ENCODE measurements at regions not wholly inside any gene's neighbourhood (a gene's known extent, or its start where the extent isn't known, plus 50 kb on each side); places are given as distances from the start of the nearest gene placed in this dataset.
A peak's percentile ranks its signal among the peaks of the same experiment; 100 is the strongest.
"Not testable (repeated sequence)": the region's sequence is repeated elsewhere in the genome, so short reads cannot be mapped to it uniquely, and the experiment has no call there.

DNA sequence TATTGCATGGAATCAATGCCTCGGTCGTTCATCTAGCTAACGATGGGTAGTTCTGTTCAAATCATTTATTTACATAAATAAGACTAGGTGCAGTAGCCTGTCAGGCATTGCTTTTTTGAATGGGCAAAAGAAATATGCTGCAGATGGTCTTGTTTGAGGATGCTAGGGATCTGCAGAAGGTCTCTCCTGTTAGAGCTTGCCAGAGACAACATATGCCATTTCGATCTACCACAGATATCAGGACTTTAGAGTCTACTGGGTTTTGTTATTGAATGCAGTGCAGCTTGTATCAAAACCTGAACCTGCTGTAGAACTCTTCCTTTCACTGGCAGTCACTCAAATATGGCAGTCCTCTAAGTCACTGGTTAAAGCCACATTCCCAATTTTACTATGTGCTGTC is 381.1 kb upstream of the CDH10 start:
- no peak for DNase-seq (ENCODE audit: low read depth)

DNA sequence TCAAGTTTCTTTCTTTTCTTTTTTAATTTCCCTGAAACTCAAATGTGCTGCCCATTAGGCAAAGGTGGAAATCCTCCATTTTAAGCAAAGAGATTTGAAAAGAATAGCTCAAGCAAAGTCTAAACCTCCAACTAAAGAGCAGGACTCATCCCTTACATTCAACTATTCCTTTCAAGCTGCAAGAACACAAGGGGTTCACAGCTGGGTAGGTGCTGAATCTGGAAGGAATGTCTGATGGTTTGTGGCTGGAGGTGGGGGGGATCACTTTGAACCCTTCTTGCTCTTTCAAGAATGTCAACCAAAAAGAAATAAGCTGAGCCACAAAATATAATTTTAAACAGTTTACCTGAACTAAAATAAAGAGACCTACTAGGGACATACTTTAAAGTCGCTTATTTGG is 375.7 kb upstream of the CDH10 start:
- DNase-seq (ENCODE audit: low read depth), result no peak

DNA sequence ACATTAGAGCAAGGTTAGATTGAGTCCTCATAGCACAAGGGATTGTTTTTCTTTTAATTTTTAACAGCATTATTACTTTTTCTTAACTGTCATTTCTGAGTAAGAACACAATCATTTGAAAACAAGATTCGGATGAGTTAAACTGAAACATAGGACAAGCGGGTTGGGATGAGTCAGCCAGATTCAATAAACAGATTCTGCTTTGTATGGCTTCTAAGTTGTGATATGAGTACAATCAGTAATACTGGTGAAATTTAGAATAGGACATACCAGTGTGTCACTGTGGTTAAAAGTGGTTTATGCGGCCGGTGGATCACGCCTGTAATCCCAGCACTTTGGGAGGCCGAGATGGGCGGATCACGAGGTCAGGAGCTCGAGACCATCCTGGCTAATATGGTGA is 364.3 kb upstream of the CDH10 start:
- no peak for DNase-seq (ENCODE audit: low read depth)

DNA sequence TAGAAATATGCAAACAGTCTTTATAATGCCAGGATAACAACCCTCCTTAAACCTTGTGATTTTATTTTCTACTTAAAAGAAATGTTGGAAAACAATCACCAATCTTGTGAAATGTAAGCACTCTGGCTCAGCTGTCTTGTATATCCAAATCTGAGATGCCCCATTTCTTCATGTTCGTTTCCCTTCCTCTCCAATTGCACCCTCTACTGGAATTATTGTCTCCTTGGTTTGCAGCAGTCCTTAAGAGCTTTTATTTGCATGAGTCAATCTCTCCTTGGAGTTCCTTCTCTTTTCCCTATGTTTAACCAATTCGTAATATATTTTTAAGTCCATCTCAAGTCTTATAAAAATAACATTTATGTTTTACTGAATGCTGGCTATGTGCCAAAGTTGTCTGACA is 362.0 kb upstream of the CDH10 start:
- peak; percentile 38 for DNase-seq (ENCODE audit: low read depth)

DNA sequence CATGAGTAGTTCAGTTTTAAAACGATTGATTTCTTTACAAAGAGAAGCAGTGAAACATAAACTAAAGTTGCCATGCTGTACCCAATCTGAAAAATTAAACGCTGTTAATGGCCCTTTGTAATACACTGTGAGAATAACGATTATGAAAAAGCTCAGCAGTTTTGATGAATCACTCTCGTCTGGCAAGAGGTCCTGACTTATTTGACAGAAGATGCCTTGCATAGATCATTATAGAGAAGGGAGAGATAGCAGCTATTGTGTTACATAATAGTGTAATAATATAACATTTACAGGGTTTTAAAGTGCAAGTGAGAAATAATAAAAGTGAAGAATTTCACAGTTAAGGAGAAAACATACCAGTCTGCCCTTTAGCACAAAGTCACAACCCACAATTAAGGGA is 361.5 kb upstream of the CDH10 start:
- DNase-seq (ENCODE audit: low read depth), result no peak

DNA sequence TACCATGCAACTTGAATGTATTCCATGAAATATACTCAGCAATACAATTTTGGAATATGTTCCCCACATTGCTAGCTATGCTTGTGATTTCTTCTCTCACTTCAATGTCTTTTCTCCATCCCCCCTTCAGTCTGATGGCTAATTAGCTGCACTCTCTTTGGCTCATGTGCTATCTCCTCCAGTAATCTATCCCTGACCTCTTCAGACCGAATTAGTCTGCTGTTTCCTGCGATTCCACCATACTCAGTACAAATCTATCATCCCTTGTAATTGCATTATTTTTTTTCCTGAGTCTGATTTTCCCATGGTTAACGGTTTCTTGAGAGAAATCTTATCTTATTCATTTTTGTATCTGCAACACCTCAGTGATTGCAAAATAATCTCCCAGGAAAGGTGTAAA is 360.7 kb upstream of the CDH10 start:
- no peak for DNase-seq (ENCODE audit: low read depth)

DNA sequence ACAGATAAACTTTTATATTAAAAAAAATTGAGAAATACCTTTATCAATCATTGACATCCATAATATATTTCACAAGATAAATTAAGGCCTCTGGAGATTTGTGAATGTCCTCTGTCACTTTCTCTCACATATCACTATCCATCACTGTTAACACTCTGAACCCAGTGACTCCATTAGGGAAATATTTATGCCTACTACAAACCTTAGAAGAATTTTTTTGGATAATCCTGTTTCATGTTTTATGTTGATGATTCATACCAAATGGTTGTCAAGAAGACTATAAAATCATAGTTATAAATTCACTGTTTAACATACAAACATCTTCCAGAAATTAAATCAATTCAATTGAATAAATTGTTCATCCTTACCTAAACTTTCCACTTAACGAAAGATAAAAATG is 357.6 kb upstream of the CDH10 start:
- DNase-seq (ENCODE audit: low read depth), result no peak

DNA sequence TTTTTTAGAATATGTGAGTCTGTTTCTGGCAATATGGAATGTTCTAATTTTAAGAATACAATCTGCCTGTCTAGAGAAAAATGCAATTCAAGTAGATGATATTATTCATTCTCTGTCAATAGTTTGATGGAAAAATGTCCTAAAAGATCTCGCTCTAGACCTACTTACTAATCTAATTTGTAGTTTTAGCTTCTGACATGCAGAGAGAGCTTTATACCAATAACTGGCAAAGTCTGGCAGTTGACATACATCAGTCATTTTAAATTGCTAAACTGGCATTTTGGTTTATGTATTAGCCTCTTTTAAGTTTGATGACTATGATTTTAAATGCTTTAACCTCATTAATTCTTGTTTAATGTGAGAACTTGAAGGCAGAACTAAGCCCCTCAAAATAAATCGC is 355.0 kb upstream of the CDH10 start:
- DNase-seq (ENCODE audit: low read depth), result no peak

DNA sequence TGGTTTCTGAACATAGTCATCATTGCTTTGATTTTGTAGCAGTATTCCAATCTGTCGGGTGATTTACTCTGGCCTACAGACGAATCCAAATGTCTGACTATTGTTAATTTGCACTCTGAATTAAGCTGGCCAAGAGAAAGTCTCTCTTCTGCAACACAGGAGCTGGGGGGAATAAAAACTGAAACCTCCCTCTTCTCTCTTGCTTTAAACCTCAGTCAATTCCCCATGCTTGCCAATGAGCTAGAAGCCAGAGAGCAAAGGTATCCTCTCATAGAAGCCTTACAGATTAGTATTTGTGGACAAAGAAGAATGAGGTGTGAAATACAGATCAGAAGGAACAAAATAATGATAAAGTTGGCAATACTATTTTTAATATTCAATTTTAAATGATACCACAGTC is 353.9 kb upstream of the CDH10 start:
- DNase-seq (ENCODE audit: low read depth), result no peak

DNA sequence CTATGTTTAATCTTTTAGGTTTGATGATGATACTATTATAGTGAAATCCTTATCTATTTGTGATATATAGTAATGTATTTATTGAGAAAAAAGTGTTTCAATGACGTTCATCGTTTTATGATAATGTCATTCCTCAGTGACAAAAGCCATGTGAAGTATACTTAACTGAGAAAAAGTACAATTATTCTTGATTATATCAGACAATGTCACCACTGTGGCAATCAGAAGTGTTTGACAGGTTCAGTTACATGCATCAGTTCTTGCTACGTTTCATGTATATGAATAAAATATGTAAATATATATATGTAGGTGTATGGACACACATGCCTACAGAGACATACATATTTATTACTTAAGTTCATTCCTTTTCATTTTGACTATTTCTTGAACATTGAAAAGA is 341.5 kb upstream of the CDH10 start:
- no peak for DNase-seq (ENCODE audit: low read depth)

DNA sequence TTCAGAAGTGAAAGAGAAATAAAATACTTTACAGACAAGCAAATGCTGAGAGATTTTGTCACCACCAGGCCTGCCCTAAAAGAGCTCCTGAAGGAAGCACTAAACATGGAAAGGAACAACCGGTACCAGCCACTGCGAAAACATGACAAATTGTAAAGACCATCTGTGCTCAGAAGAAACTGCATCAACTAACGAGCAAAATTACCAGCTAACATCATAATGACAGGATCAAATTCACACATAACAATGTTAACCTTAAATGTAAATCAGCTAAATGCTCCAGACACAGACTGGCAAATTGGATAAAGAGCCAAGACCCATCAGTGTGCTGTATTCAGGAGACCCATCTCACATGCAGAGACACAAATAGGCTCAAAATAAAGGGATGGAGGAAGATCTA is 333.8 kb upstream of the CDH10 start:
- DNase-seq (ENCODE audit: low read depth), result not testable (repeated sequence)

DNA sequence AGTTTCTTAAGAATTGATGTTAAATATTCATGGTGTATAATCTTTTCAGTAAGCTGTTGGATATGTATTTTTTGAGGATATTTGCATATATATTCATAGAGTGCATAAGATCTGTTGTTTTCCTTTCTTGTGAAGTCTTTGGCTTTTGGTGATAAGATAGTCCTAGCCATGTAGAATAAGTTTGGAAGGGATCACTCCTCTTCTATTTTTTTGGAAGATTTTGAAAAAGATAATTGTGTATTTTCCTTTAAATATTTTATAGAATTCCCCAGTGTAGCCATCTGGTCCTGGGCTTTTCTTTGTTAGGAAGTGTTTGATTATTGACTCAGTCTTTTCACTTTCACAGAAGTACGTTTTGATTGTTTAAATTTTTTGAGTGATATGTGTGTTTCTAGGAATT is 318.8 kb upstream of the CDH10 start:
- DNase-seq (ENCODE audit: low read depth), result no peak

DNA sequence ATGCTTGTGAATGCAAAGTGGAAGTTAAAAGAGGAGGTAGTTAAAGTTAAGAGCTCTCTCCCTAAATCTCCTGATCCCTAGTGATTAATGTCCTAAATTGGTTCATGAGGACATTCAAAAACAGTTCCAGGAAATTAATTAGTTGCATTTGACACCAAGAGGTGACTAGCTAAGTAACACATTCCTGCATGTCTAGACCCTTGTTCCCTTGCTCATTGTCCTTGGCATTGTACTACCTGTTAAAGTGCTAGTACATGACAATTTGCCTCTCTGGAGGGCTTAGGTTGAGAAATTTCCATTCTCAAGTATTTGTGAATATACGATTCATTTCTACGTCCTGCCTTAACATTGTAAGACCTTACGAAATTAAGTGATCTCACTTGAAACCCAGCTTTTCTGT is 278.6 kb upstream of the CDH10 start:
- DNase-seq (ENCODE audit: low read depth), result no peak

DNA sequence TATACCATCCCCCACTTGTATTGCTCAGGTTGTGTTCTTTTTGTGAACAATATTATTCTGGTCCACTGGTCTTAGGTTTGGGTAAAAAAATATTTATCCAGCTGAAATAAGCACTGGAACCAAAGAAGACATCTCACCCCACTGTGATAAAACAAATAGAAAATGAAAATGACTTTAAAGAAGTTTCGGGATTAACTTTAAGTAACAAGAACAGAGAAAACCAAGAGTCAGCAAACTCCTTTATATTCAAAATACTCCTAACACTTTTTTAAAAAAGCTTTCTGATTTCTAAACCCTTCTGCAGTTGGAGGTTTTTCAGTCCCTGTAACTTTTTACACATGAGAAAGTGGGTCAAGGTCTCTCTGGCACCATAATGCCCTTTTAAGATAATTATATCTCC is 273.9 kb upstream of the CDH10 start:
- no peak for DNase-seq (ENCODE audit: low read depth)

DNA sequence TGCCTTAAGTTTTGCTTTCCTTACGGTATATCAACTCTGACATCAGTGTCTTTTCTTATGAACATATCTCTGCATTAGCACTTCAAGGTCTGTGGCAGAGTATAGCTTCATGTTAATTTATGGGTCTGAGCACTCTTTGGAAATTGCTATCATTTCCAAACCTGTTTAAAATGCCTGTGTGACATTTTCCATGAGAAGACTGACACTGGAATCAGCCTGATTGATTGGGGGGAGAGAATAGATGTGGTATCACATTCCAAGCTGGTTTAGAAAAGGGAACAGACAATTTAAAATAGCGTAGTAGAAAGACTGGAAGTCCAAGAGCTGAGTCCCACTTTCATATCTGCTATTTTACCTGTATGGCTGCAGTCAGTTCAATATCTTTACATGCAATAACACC is 272.1 kb upstream of the CDH10 start:
- no peak for DNase-seq (ENCODE audit: low read depth)

DNA sequence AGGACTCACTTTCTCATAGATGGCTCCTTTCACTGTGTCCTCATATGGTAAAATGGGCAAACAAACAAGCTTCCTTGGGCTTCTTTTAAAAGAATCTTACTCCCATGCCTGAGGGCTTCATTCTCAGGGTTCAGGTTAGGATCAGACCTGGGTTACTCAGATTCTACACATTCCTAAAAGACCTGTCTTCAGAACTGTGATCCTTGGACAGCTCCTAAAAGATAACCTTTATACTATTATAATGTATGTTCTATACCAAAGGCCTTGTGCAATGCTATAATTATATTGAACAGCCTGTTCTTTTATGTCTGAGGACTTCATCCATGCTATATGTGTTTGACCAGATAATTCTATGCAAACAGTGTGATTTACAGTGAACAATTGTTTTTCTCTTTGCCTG is 264.4 kb upstream of the CDH10 start:
- no peak for DNase-seq (ENCODE audit: low read depth)

DNA sequence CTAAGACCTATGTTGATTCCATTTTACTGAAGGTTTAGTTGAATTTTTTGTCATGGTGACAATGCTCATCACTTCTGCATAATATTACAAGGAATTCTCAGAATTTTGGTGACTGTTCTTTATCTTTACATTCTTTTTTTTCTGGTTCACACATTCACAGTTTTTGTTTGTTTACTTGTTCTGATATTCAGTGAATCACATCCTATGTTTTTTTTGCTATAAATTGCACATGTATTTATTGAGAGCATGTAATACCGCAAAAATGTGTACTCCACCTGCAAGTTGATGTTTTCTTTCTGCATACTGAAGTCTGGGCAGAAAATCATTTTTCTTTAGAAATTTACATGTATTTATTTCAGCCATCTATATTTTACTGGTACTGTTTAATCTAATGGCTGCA is 261.9 kb upstream of the CDH10 start:
- no peak for DNase-seq (ENCODE audit: low read depth)

DNA sequence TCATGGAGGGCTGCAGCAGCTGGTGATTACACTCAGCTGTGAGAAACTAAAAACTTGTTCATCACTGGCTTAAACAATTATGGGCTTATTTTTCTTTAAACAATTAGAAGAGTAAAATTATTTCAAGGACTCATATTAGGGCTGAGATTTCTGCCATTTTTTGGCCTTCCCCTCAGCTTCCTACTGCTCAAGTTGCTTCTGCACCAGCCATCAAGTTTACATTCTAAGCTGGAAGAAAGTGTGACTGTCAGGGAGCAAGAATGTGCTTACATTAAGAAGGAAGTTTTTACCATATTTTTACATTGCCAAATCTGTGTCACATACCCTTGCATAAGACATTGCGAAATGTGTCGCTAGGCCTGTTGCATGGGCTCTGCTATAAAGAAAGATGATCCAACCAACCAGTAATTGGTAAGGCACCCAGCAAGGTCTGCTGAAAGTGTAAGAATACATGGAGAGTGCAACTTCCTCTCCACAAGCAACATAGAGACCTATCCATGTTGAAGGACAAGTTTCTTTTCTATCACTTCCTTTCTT is 260.3 kb upstream of the CDH10 start:
- DNase-seq (ENCODE audit: low read depth), result peak; percentile 4

DNA sequence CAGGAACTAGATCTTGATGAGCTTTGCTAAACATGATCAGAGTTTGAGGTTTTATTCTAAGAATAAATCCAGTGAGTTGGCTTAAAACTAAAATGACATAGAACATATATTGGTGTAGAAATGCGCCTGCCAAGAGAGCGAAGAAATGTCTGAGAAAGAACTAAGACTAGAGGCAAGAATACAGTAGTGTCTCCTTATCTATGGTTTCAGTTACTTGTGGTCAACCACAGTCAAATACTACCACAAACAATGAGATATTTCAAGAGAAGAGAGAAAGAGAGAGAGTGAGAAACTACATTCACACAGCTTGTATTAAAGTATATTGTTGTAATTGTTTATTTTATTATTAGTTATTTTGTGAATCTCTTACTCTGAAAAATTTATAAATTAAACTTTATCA is 254.4 kb upstream of the CDH10 start:
- DNase-seq (ENCODE audit: low read depth), result no peak

DNA sequence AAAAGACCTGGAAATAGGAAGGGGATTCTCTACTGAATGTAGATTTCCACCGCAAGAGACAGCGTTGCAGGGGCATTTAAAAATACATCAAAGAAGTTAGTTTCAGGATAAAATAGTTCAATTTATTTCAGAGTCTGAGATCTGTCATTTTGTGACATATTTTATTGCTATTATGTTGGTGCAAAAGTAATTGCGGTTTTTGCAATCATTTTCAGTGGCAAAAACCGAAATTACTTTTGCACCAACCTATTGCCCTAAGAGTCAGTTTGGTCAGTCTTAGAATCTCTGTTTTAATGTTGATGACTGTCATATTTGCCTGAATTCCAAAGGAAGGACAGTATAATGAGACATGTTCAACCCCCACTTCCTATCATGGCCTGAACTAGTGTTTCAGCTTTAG is 219.5 kb upstream of the CDH10 start:
- no peak for DNase-seq (ENCODE audit: low read depth)

DNA sequence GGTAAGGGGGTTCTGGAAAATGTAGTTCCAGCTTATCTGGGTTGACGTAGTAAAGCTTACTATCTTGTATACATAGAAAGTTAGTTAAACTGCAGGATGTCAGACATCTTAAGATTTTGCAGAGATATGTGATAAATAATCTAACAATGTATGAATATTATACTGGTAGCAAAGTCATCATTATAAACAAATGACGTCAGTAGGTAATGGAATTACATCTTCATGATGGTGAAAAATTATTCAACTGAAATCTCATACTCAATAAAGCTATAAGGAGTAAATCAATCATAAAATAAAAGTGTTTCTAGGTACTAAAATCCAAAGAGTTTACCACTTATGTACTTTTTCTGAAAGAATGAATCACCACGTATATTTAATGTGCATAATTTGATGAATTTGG is 217.3 kb upstream of the CDH10 start:
- no peak for DNase-seq (ENCODE audit: low read depth)

DNA sequence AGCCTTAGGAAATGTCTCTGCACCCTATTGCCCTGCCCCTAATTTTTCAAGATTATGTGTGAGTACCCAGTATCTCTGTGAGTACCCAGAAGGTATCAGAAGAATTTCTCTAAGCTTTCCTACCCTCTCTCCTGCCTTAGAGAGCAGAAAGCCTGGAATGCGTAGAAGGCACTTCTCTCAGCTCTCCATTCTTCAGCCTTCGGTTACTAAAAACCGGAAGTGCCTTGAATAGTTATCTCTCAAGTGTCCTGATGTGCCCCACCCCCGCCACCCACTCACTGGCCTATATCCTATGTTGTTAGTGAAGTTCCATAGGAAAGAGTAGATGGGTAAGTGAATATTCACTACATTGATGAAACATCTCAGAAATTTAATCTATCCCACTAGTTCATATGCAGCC is 210.7 kb upstream of the CDH10 start:
- no peak for DNase-seq (ENCODE audit: low read depth)

DNA sequence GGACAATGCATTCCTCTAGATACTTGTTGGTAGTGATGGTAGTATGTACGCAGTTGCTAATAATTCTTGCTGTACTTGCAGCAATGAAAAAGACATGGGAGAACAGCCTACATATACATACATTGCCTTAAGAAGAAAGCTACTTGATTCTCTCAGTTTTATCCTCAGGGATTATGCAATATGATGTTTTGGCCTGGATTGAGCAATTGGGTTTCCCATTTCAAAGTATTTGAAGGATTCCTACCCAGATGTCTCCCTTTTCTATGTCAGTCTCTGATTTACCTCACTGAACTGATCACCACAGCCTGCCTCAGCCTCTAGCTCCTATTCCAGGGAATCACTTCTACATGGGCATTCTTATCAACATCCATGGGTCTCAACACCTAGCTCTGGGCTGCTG is 210.1 kb upstream of the CDH10 start:
- no peak for DNase-seq (ENCODE audit: low read depth)

DNA sequence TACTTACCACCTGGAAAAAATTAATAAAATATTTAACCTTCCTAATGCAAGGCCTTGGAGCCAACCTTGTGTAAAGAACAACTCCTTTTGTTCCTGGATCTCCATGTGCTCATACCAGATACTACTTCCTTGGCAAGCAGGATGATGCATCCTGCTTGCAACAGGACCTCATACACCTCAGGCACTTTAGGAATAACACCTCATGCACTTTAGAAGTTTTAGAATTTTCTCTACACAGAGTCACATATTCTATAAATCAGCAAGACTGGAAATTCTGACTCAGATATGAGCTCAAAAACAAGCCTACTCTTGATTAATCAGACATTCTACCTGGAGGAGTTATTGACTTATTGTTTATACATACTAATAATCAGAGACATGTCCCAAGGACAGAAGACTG is 209.6 kb upstream of the CDH10 start:
- DNase-seq (ENCODE audit: low read depth), result no peak

DNA sequence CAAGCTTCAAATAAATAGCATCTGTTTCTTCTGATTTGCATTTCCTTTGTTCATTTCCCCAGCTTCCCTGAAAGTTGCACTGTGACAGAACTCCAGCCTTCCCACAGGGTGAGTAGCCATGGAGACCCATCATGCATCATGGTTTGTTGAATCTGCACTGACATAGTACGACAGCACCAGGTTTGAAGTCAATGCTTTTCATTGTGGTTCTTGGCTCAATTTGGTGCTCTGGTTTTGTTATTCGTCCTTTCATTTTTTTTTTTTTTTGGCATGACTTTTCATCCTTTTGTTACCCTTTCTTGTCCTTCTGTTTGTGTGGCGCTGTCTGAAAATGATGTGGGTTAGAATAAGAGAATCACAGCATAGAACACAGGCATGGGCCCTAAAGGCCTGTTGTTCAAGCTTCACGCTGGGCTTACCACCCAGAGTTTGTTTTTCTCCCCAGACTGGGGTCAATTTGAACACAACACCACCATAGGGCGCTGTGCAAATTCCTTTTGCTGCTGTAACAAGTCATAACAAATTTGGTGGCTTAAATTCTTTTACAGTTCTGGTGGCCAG is 206.2 kb upstream of the CDH10 start:
- DNase-seq (ENCODE audit: low read depth), result no peak

All from fibroblast of the conjunctiva (primary cell).